WTC11 (cell line): ENCODE measurements at regions not wholly inside any gene's neighbourhood (a gene's known extent, or its start where the extent isn't known, plus 50 kb on each side); places are given as distances from the start of the nearest gene placed in this dataset.

Experiments
- SP1 ChIP-seq: sonication (generic); formaldehyde crosslinking; conservative IDR thresholded peaks from 2 replicates; pipeline ENCODE4 v1.8.1; 2022; ENCODE audit warnings: missing genetic modification reagents
- TF ChIP-seq, protein P1 (sequence below): sonication (generic); formaldehyde crosslinking; IDR thresholded peaks from 2 replicates; pipeline ENCODE4 v1.8.1; 2022; ENCODE audit warnings: mild to moderate bottlenecking, missing genetic modification reagents, moderate library complexity, borderline replicate concordance
- TF ChIP-seq, protein P2 (sequence below): fragments of 200-600 bp; IDR thresholded peaks from 2 replicates; pipeline ENCODE4 v1.8.0; 2022; ENCODE audit warnings: antibody characterized with exemption

DNA sequence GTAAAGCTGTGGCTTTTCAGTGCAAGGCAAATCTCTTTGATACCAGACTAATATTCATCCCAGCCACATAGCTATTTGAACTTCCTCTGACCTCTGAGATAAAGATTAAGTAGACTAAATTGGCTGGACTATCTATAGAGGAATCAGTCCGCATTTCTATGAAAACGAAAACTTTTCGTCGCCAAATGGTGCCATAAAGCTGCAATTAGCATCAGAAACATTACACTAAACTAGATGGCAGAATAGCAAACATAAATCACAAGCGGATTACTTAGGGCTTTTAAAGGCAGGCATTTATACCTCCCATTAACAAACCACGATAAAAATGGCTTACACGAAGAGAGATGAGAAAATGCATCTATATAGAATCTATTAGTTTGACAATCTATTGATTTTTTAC lies 1009.7 kb upstream of the CDH6 start:
- TF ChIP-seq, protein P1, sequence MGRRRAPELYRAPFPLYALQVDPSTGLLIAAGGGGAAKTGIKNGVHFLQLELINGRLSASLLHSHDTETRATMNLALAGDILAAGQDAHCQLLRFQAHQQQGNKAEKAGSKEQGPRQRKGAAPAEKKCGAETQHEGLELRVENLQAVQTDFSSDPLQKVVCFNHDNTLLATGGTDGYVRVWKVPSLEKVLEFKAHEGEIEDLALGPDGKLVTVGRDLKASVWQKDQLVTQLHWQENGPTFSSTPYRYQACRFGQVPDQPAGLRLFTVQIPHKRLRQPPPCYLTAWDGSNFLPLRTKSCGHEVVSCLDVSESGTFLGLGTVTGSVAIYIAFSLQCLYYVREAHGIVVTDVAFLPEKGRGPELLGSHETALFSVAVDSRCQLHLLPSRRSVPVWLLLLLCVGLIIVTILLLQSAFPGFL (CRISPR knock-in tag): no peak
- TF ChIP-seq, protein P2, sequence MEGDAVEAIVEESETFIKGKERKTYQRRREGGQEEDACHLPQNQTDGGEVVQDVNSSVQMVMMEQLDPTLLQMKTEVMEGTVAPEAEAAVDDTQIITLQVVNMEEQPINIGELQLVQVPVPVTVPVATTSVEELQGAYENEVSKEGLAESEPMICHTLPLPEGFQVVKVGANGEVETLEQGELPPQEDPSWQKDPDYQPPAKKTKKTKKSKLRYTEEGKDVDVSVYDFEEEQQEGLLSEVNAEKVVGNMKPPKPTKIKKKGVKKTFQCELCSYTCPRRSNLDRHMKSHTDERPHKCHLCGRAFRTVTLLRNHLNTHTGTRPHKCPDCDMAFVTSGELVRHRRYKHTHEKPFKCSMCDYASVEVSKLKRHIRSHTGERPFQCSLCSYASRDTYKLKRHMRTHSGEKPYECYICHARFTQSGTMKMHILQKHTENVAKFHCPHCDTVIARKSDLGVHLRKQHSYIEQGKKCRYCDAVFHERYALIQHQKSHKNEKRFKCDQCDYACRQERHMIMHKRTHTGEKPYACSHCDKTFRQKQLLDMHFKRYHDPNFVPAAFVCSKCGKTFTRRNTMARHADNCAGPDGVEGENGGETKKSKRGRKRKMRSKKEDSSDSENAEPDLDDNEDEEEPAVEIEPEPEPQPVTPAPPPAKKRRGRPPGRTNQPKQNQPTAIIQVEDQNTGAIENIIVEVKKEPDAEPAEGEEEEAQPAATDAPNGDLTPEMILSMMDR: no peak
- TF ChIP-seq SP1 (CRISPR knock-in tag): no peak
